SK-N-SH (cell line): ENCODE measurements at regions not wholly inside any gene's neighbourhood (a gene's known extent, or its start where the extent isn't known, plus 50 kb on each side); places are given as distances from the start of the nearest gene placed in this dataset.

Experiments used
- EP300 ChIP-seq, 2 experiments: IDR thresholded peaks; 2 replicates each; pipeline versions ENCODE4 v1.4.0 to v1.6.1; 2012; ENCODE audit warnings: borderline replicate concordance in 1 of 2, low read depth in 1 of 2, low read length in 1 of 2
- POLR2AphosphoS5 ChIP-seq: IDR thresholded peaks from 2 replicates; pipeline ENCODE4 v1.6.1; 2012; ENCODE audit warnings: low read depth, low read length
- RCOR1 ChIP-seq: fragments of 150-350 bp; IDR thresholded peaks from 2 replicates; pipeline ENCODE4 v1.6.1; 2017; ENCODE audit warnings: antibody characterized with exemption, low read length
- TF ChIP-seq, protein P1 (sequence below): fragments of 200-600 bp; sonication (generic); IDR thresholded peaks from 2 replicates; pipeline ENCODE4 v1.6.1; 2017; ENCODE audit warnings: antibody characterized with exemption, mild to moderate bottlenecking, moderate library complexity
- TF ChIP-seq, protein P2 (sequence below): IDR thresholded peaks from 2 replicates; pipeline ENCODE4 v1.4.0; 2012; ENCODE audit warnings: low read depth
- TF ChIP-seq, protein P3 (sequence below): IDR thresholded peaks from 2 replicates; pipeline ENCODE4 v1.6.1; 2012; ENCODE audit warnings: mild to moderate bottlenecking, low read depth, low read length, moderate library complexity

DNA sequence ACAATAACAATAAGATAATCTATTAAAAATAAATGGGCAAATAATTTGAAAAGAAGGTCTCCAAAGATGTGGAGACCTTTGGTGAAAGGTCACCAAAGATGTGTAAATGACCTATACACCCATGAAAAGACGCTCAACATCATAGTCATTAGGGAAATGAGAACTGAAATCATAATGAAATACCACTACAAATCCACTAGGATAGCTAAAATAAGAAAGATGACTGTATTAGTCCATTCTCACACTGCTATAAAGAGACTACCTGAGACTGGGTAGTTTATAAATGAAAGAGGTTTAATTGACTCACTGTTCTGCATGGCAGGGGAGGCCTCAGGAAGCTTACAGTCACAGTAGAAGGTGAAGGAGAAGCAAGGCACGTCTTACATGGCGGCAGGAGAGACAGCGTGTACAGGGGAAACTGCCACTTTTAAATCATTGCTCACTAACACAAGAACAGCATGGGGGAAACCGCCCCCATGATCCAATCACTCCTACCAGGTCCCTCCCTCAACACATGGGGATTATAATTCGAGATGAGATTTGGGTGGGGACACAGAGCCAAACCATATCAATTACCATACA lies 339.6 kb downstream of the ENC1 start:
- TF ChIP-seq POLR2AphosphoS5 (no peak), RCOR1 (no peak), EP300 (IDR thresholded peaks at IDR 0.05; ENCODE audit: borderline replicate concordance in 1 of 2, low read depth in 1 of 2, low read length in 1 of 2) (no peak)
- TF ChIP-seq, protein P1, sequence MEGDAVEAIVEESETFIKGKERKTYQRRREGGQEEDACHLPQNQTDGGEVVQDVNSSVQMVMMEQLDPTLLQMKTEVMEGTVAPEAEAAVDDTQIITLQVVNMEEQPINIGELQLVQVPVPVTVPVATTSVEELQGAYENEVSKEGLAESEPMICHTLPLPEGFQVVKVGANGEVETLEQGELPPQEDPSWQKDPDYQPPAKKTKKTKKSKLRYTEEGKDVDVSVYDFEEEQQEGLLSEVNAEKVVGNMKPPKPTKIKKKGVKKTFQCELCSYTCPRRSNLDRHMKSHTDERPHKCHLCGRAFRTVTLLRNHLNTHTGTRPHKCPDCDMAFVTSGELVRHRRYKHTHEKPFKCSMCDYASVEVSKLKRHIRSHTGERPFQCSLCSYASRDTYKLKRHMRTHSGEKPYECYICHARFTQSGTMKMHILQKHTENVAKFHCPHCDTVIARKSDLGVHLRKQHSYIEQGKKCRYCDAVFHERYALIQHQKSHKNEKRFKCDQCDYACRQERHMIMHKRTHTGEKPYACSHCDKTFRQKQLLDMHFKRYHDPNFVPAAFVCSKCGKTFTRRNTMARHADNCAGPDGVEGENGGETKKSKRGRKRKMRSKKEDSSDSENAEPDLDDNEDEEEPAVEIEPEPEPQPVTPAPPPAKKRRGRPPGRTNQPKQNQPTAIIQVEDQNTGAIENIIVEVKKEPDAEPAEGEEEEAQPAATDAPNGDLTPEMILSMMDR: no peak
- TF ChIP-seq, protein P2, sequence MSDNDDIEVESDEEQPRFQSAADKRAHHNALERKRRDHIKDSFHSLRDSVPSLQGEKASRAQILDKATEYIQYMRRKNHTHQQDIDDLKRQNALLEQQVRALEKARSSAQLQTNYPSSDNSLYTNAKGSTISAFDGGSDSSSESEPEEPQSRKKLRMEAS: no peak
- TF ChIP-seq, protein P3, sequence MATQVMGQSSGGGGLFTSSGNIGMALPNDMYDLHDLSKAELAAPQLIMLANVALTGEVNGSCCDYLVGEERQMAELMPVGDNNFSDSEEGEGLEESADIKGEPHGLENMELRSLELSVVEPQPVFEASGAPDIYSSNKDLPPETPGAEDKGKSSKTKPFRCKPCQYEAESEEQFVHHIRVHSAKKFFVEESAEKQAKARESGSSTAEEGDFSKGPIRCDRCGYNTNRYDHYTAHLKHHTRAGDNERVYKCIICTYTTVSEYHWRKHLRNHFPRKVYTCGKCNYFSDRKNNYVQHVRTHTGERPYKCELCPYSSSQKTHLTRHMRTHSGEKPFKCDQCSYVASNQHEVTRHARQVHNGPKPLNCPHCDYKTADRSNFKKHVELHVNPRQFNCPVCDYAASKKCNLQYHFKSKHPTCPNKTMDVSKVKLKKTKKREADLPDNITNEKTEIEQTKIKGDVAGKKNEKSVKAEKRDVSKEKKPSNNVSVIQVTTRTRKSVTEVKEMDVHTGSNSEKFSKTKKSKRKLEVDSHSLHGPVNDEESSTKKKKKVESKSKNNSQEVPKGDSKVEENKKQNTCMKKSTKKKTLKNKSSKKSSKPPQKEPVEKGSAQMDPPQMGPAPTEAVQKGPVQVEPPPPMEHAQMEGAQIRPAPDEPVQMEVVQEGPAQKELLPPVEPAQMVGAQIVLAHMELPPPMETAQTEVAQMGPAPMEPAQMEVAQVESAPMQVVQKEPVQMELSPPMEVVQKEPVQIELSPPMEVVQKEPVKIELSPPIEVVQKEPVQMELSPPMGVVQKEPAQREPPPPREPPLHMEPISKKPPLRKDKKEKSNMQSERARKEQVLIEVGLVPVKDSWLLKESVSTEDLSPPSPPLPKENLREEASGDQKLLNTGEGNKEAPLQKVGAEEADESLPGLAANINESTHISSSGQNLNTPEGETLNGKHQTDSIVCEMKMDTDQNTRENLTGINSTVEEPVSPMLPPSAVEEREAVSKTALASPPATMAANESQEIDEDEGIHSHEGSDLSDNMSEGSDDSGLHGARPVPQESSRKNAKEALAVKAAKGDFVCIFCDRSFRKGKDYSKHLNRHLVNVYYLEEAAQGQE: no peak
